Esophagus (tissue), 2 donors: ENCODE measurements at regions not wholly inside any gene's neighbourhood (a gene's known extent, or its start where the extent isn't known, plus 50 kb on each side); places are given as distances from the start of the nearest gene placed in this dataset.

ENCODE experiments used
- H3K27ac ChIP-seq, 2 donors: one replicate each; pipeline ENCODE4 v1.5.1; 2013; ENCODE audit warnings: low read depth in 2 of 2, mild to moderate bottlenecking in 2 of 2, inconsistent platforms in 1 of 2, low read length in 1 of 2, moderate library complexity in 1 of 2
- H3K27me3 ChIP-seq, 2 donors: one replicate each; pipeline ENCODE4 v1.6.1; 2013; ENCODE audit warnings: low read length in 2 of 2, control low read depth in 1 of 2, mild to moderate bottlenecking in 1 of 2; ENCODE audit not compliant: insufficient read depth in 2 of 2, control insufficient read depth in 1 of 2
- H3K36me3 ChIP-seq, 2 donors: one replicate each; pipeline ENCODE4 v1.6.1; 2013; ENCODE audit warnings: low read length in 1 of 2; ENCODE audit not compliant: control insufficient read depth in 2 of 2, insufficient read depth in 2 of 2
- H3K4me1 ChIP-seq, 2 donors: one replicate each; pipeline ENCODE4 v1.6.1; 2013; ENCODE audit warnings: low read length in 1 of 2; ENCODE audit not compliant: control insufficient read depth in 2 of 2, insufficient read depth in 2 of 2
- H3K4me3 ChIP-seq, 2 donors: one replicate each; pipeline ENCODE4 v1.5.1; 2013; ENCODE audit warnings: low read length in 2 of 2, mild to moderate bottlenecking in 2 of 2, low read depth in 1 of 2, moderate library complexity in 1 of 2
- H3K9me3 ChIP-seq, 2 donors: one replicate each; pipeline ENCODE4 v1.6.1; 2013; ENCODE audit warnings: mild to moderate bottlenecking in 2 of 2, low read depth in 1 of 2, low read length in 1 of 2, moderate library complexity in 1 of 2; ENCODE audit not compliant: control insufficient read depth in 2 of 2, insufficient read depth in 1 of 2
- WGBS, 2 donors: extraction: QIAGEN DNeasy Blood & Tissue Kit; methylation state at CpG; one replicate each; pipeline ENCODE4 v1.1.7; 2013; 5-methylcytosine and 5-hydroxymethylcytosine counted together
- donor health status: healthy with polysubstance abuse.
- donor health status: Bipolar disorder and iron deficiency.

DNA sequence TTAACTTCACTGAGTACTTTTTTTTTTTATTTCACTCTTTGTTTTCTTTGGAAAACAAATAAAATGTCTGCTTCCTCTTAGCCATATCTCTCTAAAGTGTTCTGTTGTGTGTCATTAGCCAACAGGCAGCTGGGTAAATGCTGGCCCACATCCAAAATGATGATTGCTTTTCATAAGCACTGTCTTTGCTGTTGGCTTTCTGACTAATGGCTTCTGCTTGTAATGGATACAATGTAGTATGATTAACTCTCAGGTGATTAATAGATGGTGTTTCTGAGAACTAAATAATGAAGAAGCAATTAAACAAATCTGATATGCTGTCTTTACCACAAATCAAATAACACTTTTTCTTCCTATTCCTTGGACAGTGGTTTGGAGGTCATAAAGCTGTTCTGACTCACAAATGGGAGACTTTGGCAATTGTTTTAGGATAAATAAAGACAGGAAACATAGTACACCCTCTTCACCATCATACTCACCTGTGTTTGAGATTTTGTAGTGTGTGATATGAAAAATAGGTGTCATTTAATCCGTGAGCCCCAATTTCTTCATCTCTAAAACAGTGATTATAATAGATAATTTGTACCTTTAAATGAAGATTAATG lies 888.4 kb downstream of the TSN start:
- 43 to 44% methylated on average over 1 of the region's 1 CpG for WGBS, 2 donors
- Histone ChIP-seq H3K27me3 (no peaks in the 10 kb centered on the region), H3K4me1 (no peaks in the 10 kb centered on the region), H3K4me3 (no peak overlapping the region), H3K27ac (no peak overlapping the region), H3K36me3 (no peaks in the 10 kb centered on the region), H3K9me3 (no peaks in the 10 kb centered on the region)

DNA sequence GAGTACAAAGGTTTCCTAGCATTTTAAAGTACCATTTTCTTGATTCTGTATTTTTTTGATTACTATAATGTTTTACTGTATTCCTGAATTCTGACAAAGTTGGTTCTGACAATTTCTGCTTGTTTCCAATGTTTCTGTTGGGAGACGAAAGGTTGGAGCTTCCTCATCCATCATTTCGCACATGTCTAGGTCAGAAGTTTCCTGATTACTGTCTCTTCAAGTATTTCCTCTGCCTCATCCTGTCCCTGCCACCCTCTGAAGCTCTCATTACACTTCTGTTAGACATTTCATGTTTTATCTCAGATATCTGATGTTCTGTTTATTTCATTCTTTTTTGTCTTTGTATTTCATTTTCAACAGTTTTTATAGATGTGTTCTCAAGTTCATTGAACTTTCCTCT lies 895.8 kb downstream of the TSN start:
- Histone ChIP-seq H3K9me3 (no peaks in the 10 kb centered on the region), H3K4me3 (no peak overlapping the region), H3K27ac (no peak overlapping the region), H3K4me1 (no peaks in the 10 kb centered on the region), H3K27me3 (no peaks in the 10 kb centered on the region), H3K36me3 (no peaks in the 10 kb centered on the region)
- 71 to 85% methylated on average over 2 of the region's 2 CpGs for WGBS, 2 donors

DNA sequence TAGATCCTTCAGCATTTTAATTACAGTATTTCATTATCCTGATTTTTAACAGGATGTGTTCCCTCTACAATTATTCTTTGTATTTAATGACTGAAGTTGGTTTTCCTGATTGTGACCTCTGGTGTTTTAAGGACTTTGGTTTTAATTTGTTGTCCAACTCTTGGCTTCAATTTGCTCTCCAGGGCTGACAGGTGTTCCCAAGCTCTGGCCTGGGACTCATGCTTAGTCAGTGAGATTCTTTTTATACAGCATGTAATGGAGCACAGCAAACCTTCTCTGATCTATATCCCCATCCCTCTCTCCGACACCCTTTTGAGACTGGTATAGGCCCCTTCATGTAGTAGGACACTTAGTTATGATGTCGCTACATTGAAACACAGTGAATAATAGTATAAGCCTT lies 896.3 kb downstream of the TSN start:
- 94 to 95% methylated on average over 2 of the region's 2 CpGs for WGBS, 2 donors
- Histone ChIP-seq H3K36me3 (no peaks in the 10 kb centered on the region), H3K27me3 (no peaks in the 10 kb centered on the region), H3K4me3 (no peak overlapping the region), H3K4me1 (no peaks in the 10 kb centered on the region), H3K9me3 (no peaks in the 10 kb centered on the region), H3K27ac (no peak overlapping the region)

DNA sequence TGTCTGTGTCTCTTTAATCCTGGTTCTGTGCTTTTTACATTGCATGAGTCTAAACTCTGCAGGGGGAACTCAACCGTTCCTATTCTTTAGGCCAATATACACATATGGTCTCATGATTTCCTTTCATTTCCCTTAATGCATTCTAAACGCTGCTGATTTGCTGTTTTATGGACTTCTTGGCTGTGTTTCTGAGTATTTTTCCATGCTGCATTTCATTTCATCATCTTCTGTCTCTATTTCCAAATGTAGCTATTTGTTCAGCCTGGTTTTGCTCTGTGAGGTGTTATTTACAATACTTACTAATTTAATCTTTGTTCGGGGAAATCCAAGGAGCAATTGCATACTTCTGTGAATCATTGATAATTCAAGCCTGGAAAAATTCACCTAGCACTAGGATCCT lies 897.2 kb downstream of the TSN start:
- Histone ChIP-seq H3K27ac (no peak overlapping the region), H3K27me3 (no peaks in the 10 kb centered on the region), H3K36me3 (no peaks in the 10 kb centered on the region), H3K4me1 (no peaks in the 10 kb centered on the region), H3K9me3 (no peaks in the 10 kb centered on the region), H3K4me3 (no peak overlapping the region)
- WGBS, 2 donors: 49 to 51% methylated on average over 3 of the region's 3 CpGs

DNA sequence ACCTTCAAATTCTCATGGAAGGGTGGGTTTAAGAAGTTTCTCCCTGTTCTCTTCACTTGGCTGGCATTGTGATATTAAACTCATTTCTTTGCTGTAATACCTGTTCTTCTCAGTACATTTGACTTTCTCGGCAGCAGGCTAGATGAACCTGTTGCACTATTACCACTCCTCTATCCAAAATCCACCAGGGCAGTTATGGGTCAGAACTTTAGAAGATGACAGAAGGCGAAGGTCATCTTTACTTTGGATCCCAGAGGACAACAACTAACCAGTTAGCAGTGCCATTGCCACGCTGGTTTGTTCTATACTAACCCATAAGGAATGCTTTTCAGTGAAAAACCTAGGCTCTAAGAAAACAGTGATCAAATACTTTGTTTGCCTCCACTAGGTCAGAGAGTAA lies 901.0 kb downstream of the TSN start:
- H3K36me3 ChIP-seq: no peaks in the 10 kb centered on the region
- H3K27ac ChIP-seq: no peak overlapping the region
- no peaks in the 10 kb centered on the region for H3K27me3 ChIP-seq
- no peaks in the 10 kb centered on the region for H3K9me3 ChIP-seq
- 73 to 79% methylated on average over 3 of the region's 3 CpGs for WGBS, 2 donors
- H3K4me3 ChIP-seq: no peak overlapping the region
- no peaks in the 10 kb centered on the region for H3K4me1 ChIP-seq

DNA sequence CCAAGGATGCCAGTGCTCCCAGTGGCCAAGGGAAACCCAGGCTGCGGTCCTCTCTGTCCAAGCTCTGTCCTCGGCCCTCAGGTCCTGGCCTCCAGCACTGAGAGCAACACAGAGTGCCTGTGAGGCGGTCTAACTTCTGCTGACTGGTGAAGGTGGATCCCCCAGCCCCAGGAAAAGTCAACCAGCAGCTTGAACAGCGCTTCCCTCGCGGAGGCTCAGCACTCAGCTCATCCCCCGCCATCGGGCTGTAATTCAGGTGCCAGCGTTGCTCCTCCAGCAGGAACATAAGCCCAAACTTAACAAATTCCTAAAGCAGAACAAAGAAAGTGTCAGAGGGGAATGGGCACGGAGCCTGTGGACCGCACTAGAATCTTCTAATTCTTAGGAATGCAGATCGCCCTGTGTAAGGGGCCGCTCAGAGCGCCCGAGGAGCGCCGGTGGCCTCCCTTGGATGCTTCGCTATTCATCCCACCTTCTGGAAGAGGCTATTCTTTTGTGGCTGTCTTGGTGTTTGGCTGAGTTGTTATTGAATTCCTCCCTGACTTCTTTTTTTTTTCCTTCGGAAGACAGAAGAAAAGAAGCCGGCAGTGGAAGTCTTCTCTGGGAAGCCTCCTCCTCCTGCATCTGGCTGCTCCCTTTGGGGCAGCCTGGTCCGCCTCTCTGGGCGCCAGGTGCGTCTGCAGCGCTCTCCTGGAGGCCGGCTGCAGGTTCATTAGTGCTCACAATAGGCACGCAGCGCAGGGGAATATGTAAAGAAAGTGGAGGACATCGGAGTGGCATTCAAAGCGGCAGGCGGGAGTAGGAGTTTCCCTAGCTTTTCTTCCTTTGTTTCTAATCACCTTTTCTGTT lies 905.6 kb downstream of the TSN start:
- H3K27me3 ChIP-seq: no peaks in the 10 kb centered on the region
- no peaks in the 10 kb centered on the region for H3K4me1 ChIP-seq
- WGBS, 2 donors: 18 to 20% methylated on average over 30 of the region's 30 CpGs
- no peak overlapping the region for H3K27ac ChIP-seq
- no peaks in the 10 kb centered on the region for H3K36me3 ChIP-seq
- H3K9me3 ChIP-seq: no peaks in the 10 kb centered on the region
- no peak overlapping the region for H3K4me3 ChIP-seq

DNA sequence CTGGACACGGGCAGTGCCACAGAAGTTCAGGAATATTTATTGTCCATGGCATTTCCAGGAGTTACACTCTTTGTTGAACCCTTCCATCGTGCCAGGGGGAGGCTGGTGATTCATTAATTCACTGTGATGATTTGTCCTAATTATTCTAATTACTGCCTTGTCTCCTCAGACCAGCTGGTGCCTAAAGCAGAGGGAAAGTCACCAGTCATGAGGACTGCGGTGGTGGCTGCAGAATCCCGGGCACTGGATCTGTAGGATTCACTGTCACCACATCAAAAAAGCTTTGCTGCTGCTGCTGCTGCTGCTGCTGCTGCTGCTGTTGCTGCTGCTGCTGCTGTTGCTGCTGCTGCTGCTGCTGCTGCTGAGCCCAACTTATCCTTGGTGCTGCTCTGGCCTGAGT lies 908.2 kb downstream of the TSN start:
- Histone ChIP-seq H3K27ac (no peak overlapping the region), H3K27me3 (no peaks in the 10 kb centered on the region), H3K9me3 (no peaks in the 10 kb centered on the region), H3K4me1 (no peaks in the 10 kb centered on the region), H3K4me3 (no peak overlapping the region), H3K36me3 (no peaks in the 10 kb centered on the region)
- 68 to 77% methylated on average over 4 of the region's 4 CpGs for WGBS, 2 donors

DNA sequence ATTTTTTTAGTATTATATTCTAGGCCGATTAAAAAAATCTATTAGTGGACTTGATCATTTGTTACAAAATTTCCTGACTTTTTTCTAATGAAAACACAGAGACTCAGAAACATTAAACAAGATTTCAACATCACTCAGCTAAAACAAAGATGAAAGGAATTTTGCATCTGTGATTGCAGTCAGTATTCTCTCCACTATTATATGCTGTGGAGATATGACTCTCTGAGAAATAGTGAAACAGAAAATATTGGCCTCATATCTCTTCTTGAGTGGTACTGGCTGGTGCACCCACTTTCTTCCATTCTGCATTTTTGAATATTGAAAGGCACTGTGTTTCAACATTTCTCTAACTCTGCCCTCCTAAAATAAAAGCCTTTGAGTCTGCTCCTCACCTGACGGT lies 914.2 kb downstream of the TSN start:
- Histone ChIP-seq H3K4me1 (no peaks in the 10 kb centered on the region), H3K27ac (no peak overlapping the region), H3K4me3 (no peak overlapping the region), H3K27me3 (no peaks in the 10 kb centered on the region), H3K9me3 (no peaks in the 10 kb centered on the region), H3K36me3 (no peaks in the 10 kb centered on the region)
- WGBS, 2 donors: 83% methylated on average over 2 of the region's 2 CpGs

DNA sequence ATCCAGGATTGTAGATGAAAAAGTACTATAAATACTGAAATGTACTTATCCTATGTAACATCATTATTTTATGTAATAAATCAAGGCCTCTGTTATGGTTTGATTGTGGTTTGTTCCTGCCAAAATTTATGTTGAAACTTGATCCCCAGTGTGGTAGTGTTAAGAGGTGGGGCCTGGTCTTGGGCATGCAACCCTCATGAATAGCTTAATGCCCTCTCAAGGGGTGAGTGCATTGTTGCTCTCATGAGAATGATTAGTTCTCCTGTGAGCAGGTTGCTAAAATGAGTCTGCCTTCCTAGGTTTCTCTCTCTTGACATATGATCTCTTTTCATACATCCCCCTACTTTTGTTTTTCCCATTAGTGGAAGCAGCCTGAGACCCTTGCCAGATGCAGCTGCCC lies 915.4 kb downstream of the TSN start:
- no peaks in the 10 kb centered on the region for H3K4me1 ChIP-seq
- no peak overlapping the region for H3K4me3 ChIP-seq
- no peaks in the 10 kb centered on the region for H3K9me3 ChIP-seq
- no peak overlapping the region for H3K27ac ChIP-seq
- H3K36me3 ChIP-seq: no peaks in the 10 kb centered on the region
- no peaks in the 10 kb centered on the region for H3K27me3 ChIP-seq

DNA sequence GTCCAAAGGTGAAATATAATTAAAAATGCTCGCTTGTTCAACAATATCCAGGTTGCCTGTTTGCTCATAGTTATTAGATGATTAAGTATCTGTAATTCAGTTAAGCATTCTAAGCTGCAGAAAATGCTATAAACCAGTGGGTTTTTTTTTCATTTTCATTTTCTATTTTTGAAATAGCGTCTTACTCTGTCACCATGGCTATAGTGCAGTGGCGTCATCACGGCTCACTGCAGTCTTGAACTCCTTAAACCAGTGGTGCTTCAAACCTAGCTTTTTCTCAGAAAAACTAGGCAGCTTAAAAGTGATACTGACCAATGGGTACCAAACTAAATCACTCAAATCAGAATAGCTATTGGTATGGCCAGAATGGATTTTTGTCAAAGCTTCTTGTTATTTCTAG lies 925.2 kb downstream of the TSN start:
- WGBS, 2 donors: 78 to 86% methylated on average over 4 of the region's 4 CpGs
- Histone ChIP-seq H3K9me3 (no peaks in the 10 kb centered on the region), H3K27me3 (no peaks in the 10 kb centered on the region), H3K4me1 (no peaks in the 10 kb centered on the region), H3K27ac (no peak overlapping the region), H3K36me3 (no peaks in the 10 kb centered on the region), H3K4me3 (no peak overlapping the region)
